ENCODE measurements at regions not wholly inside any gene's neighbourhood (a gene's known extent, or its start where the extent isn't known, plus 50 kb on each side); places are given as distances from the start of the nearest gene placed in this dataset.

- no peak for TF ChIP-seq POLR2A (IDR thresholded peaks at IDR 0.05; ENCODE audit: low read length)
- TF ChIP-seq GATA1 (IDR thresholded peaks at IDR 0.05; ENCODE audit: low read depth, low read length): no peak
Observed at GRCh38 chr4:24013668-24014422, 124.0 kb upstream of the PPARGC1A start.
